OCI-LY3 (cell line): ENCODE measurements at regions not wholly inside any gene's neighbourhood (a gene's known extent, or its start where the extent isn't known, plus 50 kb on each side); places are given as distances from the start of the nearest gene placed in this dataset.

Experiments
- EZH2phosphoT487 ChIP-seq: fragments of 200-600 bp; shearing (Covaris generic); IDR thresholded peaks from 2 replicates; pipeline ENCODE4 v1.6.1; 2018; ENCODE audit warnings: antibody characterized with exemption, mixed run types, low read depth
- TF ChIP-seq, protein P1 (sequence below): fragments of 200-600, 300-600 bp; sonication (generic); IDR thresholded peaks from 2 replicates; pipeline ENCODE4 v1.5.1; 2014; ENCODE audit warnings: antibody characterized with exemption, low read length, low read depth

DNA sequence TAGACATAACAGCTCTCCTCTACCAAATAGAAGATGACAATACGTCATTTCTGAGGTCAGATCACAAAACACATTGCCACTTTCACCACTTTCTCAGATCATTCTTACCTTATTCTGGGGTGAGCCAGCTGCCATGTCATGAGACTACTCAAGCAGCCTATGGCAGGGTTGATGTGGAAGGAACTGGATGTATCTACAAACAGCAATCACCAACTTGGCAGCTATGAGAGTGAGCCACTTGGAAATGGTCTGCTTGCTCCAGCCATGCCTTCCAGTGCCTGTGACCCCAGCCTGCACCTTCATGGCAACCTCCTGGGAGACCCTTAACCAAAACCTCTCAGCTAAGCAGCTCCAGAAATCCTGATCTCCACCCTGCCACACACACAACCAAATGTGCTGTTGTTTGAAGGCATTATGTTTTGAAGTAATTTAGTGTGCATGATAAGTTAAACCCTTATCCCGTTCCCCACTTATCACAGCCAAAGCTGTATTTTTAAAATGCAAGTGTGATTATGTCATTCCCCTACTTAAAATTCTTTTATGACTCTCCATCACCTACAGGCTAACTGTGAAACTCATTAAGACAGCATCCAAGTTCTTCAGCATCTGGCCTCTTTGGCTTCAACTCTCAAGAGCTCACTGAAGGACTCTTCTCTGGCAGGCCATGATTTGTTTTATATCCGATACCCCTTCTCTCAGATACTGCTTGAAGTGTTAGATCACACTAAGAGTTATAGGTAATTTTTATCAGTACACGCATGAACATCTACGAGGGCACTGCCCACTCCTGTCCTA is 150.6 kb downstream of the LY86 start:
- TF ChIP-seq, protein P1, sequence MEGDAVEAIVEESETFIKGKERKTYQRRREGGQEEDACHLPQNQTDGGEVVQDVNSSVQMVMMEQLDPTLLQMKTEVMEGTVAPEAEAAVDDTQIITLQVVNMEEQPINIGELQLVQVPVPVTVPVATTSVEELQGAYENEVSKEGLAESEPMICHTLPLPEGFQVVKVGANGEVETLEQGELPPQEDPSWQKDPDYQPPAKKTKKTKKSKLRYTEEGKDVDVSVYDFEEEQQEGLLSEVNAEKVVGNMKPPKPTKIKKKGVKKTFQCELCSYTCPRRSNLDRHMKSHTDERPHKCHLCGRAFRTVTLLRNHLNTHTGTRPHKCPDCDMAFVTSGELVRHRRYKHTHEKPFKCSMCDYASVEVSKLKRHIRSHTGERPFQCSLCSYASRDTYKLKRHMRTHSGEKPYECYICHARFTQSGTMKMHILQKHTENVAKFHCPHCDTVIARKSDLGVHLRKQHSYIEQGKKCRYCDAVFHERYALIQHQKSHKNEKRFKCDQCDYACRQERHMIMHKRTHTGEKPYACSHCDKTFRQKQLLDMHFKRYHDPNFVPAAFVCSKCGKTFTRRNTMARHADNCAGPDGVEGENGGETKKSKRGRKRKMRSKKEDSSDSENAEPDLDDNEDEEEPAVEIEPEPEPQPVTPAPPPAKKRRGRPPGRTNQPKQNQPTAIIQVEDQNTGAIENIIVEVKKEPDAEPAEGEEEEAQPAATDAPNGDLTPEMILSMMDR, result no peak
- TF ChIP-seq EZH2phosphoT487, result no peak
